ENCODE measurements at regions not wholly inside any gene's neighbourhood (a gene's known extent, or its start where the extent isn't known, plus 50 kb on each side); places are given as distances from the start of the nearest gene placed in this dataset.

DNA sequence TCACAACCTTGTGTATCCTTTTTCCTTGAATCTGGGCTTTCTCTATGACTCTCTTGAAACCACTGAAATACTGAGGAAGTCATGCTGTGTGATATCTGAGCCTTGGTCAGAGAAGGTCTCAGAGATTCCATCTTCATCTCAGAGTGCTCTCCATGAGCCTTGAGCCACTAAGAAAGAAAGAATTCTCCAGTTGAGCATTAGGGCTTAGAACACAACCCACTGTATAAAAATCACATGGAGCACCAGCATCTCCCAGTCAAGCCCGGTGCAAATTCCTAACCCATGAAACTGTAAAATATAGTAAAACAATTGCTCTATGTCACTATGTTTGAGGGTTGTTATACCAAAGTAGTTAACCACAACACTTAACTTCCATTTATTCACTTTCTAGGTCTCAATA lies 181.4 kb downstream of the MOXD1 start:
- no peak for ATAC-seq
- no peaks in the 10 kb centered on the region for H3K36me3 ChIP-seq
- no peak for DNase-seq
- H3K27me3 ChIP-seq: no peaks in the 10 kb centered on the region
- no peaks in the 10 kb centered on the region for H3K9me3 ChIP-seq
- H3K4me1 ChIP-seq: no peaks in the 10 kb centered on the region
- no peak for TF ChIP-seq CTCF (IDR thresholded peaks at IDR 0.05)
- no peak overlapping the region for H3K27ac ChIP-seq
- intact Hi-C loops (cut with DNase I): loop anchor here (10.0 kb wide), 1 partner anchor 295 kb away; no protein-coding TSS in a partner anchor
- no peak overlapping the region for H3K4me3 ChIP-seq

DNA sequence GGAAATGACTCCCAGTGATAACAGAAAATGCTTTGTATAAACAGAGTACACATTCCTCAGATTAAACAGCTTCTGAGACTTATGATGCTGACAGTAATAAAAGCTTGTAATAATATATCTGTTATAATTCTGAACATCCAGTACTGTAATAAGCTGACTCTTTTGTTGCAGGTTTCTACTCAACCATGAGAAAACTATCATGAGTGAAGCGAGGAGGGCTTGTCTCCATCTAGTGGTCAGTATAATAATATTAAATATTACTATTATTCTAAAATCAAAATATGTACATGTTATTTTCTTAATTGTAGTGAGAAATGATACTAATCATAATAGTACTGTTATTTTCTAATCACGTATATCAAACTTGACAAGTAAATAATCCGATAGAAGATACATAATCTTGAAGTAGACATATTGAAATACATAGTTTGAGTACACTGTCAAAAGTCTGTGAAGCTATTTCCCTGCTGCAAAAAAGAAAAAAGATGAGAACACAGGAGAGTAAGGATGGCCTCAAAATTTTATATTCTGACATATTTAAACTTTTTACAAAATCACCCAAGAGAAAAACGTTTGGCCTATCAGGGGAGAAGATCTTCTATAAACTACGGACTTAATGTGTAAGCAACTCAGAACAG lies 183.1 kb downstream of the MOXD1 start:
- intact Hi-C loops (cut with DNase I): loop anchor here (10.0 kb wide), 1 partner anchor 293 kb away; no protein-coding TSS in a partner anchor
- no peaks in the 10 kb centered on the region for H3K27me3 ChIP-seq
- H3K4me3 ChIP-seq: no peak overlapping the region
- H3K36me3 ChIP-seq: no peaks in the 10 kb centered on the region
- DNase-seq (no peak), ATAC-seq (peak; percentile 52)
- TF ChIP-seq CTCF (IDR thresholded peaks at IDR 0.05): peak; percentile 60
- H3K27ac ChIP-seq: no peak overlapping the region
- no peaks in the 10 kb centered on the region for H3K9me3 ChIP-seq
- H3K4me1 ChIP-seq: no peaks in the 10 kb centered on the region

GRCh38 chr6:132215805-132216204 lies 185.5 kb downstream of the MOXD1 start:
- Histone ChIP-seq H3K27me3 (no peaks in the 10 kb centered on the region), H3K36me3 (no peaks in the 10 kb centered on the region), H3K4me3 (no peak overlapping the region), H3K27ac (no peak overlapping the region), H3K4me1 (no peaks in the 10 kb centered on the region), H3K9me3 (no peaks in the 10 kb centered on the region)
- intact Hi-C loops (cut with DNase I): loop anchor here (10.0 kb wide), 1 partner anchor 291 kb away; no protein-coding TSS in a partner anchor
- ATAC-seq (no peak), DNase-seq (no peak)
- no peak for TF ChIP-seq CTCF (IDR thresholded peaks at IDR 0.05)

GRCh38 chr6:132214716-132215115 lies 186.6 kb downstream of the MOXD1 start:
- DNase-seq: no peak
- Histone ChIP-seq H3K4me3 (no peak overlapping the region), H3K9me3 (no peaks in the 10 kb centered on the region), H3K27ac (no peak overlapping the region), H3K4me1 (no peaks in the 10 kb centered on the region), H3K27me3 (no peaks in the 10 kb centered on the region), H3K36me3 (no peaks in the 10 kb centered on the region)
- ATAC-seq: no peak
- TF ChIP-seq CTCF (IDR thresholded peaks at IDR 0.05): no peak
- intact Hi-C loops (cut with DNase I): loop anchor here (10.0 kb wide), 1 partner anchor 290 kb away; no protein-coding TSS in a partner anchor

DNA sequence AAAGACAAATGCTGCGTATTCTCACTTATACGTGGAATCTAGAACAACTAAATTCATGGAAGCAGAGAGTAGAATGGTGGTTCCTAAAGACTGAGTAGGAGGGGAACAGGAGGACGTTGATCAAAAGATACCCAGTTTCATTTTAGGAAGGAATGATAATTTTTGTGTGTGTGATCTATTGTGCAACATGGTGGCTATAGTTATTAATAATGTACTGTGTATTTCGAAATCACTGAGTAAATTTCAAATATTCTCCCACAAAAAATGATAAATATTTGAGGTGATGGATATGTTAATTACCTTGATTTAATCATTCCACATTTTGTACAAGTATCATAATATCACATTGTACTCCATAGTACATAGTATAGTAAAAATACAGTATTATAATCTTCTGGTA lies 187.5 kb downstream of the MOXD1 start:
- Histone ChIP-seq H3K4me1 (no peaks in the 10 kb centered on the region), H3K27ac (no peak overlapping the region), H3K9me3 (no peaks in the 10 kb centered on the region), H3K4me3 (no peak overlapping the region), H3K27me3 (no peaks in the 10 kb centered on the region), H3K36me3 (no peaks in the 10 kb centered on the region)
- ATAC-seq: no peak
- no peak for TF ChIP-seq CTCF (IDR thresholded peaks at IDR 0.05)
- DNase-seq: no peak
- intact Hi-C loops (cut with DNase I): loop anchor here (10.0 kb wide), 1 partner anchor 289 kb away; no protein-coding TSS in a partner anchor
